ENCODE measurements at regions not wholly inside any gene's neighbourhood (a gene's known extent, or its start where the extent isn't known, plus 50 kb on each side); places are given as distances from the start of the nearest gene placed in this dataset.

DNA sequence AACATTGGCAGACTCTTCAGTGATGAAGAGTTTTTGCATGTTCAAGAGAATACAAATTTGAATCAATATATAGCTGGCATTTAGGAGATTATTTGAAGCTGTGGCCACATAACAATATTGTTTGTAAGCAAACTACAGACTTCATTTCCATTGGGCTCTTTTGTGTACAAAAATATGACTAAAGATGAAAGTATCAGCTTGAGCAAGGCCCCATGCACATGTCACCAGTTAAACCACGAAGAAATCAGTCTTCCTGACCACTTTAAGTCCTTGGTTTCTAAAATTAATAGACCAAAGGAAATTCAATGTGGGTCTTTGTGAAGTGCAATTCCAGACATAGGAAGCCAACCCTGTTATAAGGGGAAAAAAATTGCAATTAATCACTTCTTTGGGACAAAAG lies 1664.6 kb upstream of the ADGRL3 start:
- TF ChIP-seq, protein P1, sequence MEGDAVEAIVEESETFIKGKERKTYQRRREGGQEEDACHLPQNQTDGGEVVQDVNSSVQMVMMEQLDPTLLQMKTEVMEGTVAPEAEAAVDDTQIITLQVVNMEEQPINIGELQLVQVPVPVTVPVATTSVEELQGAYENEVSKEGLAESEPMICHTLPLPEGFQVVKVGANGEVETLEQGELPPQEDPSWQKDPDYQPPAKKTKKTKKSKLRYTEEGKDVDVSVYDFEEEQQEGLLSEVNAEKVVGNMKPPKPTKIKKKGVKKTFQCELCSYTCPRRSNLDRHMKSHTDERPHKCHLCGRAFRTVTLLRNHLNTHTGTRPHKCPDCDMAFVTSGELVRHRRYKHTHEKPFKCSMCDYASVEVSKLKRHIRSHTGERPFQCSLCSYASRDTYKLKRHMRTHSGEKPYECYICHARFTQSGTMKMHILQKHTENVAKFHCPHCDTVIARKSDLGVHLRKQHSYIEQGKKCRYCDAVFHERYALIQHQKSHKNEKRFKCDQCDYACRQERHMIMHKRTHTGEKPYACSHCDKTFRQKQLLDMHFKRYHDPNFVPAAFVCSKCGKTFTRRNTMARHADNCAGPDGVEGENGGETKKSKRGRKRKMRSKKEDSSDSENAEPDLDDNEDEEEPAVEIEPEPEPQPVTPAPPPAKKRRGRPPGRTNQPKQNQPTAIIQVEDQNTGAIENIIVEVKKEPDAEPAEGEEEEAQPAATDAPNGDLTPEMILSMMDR (conservative IDR thresholded peaks at IDR 0.05; ENCODE audit: low read length) = no peak
- no peak for TF ChIP-seq EZH2phosphoT487 (IDR thresholded peaks at IDR 0.05; ENCODE audit: borderline replicate concordance)
